ENCODE measurements at regions not wholly inside any gene's neighbourhood (a gene's known extent, or its start where the extent isn't known, plus 50 kb on each side); places are given as distances from the start of the nearest gene placed in this dataset.

DNA sequence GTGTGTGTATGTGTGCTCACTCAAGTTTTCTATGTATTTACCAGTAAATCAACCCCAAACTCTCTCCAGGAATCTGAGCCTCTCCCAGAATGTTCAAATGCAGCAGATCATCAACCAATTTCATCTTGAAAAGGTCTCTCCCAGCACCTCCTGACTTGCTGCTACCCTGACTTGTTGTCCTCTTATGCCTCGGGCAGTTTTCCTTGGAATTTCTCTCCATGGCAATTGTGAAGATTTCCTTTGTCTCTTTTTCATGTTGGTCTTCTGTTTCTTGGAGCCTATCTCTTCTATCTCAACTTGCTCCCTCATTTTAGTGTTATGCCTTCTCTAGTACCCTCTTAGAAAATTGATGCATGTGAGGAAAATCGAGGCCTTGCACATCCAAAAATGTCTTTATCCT is 303.6 kb upstream of the KIF2A start:
- WGBS, 2 experiments (ENCODE audit: insufficient coverage in 2 of 2): 50% methylated on average over 1 of the region's 2 CpGs; no CpG with 5 or more reads in 1 of the 2 experiments
- Histone ChIP-seq H3K36me3 (ENCODE audit: control insufficient read depth, insufficient read depth, low read length) (no peaks in the 10 kb centered on the region), H3K4me3 (ENCODE audit: extremely low read depth, insufficient read depth, low read length, poor library complexity, severe bottlenecking) (no peak overlapping the region), H3K4me1 (ENCODE audit: control insufficient read depth, insufficient read depth, low read length, poor library complexity, severe bottlenecking) (no peaks in the 10 kb centered on the region), H3K27ac (ENCODE audit: low read depth, low read length, severe bottlenecking) (no peak overlapping the region), H3K9me3 (ENCODE audit: control insufficient read depth, low read length) (no peaks in the 10 kb centered on the region)

DNA sequence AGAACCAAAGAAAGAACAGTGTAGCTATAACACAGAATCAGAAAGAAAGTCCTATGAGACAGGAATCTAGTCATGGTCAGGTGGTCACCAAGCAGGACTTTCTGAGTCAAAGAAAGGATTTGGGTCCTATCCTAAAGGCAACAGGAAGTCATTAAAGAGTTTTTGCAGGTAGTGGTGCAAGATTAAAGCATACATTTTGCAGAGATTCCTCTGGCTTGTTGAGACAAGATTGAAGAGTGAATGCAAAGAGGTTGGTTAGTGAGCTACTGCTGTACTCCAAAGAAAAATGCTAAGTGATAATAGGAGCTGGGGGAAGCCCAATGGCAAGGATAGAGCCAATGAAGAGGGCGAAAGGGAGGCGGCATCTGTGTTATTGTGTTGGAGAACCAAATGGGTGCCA is 300.5 kb upstream of the KIF2A start:
- H3K27ac ChIP-seq (ENCODE audit: low read depth, low read length, severe bottlenecking): no peak overlapping the region
- H3K36me3 ChIP-seq (ENCODE audit: control insufficient read depth, insufficient read depth, low read length): no peaks in the 10 kb centered on the region
- WGBS, 2 experiments (ENCODE audit: insufficient coverage in 2 of 2): 91 to 100% methylated on average over 2 of the region's 2 CpGs
- H3K4me1 ChIP-seq (ENCODE audit: control insufficient read depth, insufficient read depth, low read length, poor library complexity, severe bottlenecking): no peaks in the 10 kb centered on the region
- no peaks in the 10 kb centered on the region for H3K9me3 ChIP-seq (ENCODE audit: control insufficient read depth, low read length)
- no peak overlapping the region for H3K4me3 ChIP-seq (ENCODE audit: extremely low read depth, insufficient read depth, low read length, poor library complexity, severe bottlenecking)

DNA sequence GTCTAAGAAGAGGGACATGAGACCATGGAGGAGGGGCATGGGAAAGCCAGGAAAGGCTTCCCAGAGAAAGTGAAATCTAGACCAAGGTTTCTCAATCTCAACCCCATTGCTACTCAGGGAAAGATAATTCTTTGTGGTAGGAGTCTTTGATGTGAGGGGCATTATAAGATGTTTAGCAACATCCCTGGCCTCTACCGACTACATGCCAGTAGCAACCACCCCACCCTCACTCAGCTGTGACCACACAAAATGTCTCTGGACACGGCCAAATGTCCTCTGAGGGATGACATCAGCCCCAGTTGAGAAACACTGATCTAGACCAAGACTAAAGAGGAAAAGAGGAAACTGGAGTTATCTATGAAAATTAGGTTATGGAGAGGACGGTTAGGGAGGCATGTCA is 298.5 kb upstream of the KIF2A start:
- H3K9me3 ChIP-seq (ENCODE audit: control insufficient read depth, low read length): no peaks in the 10 kb centered on the region
- H3K27ac ChIP-seq (ENCODE audit: low read depth, low read length, severe bottlenecking): no peak overlapping the region
- H3K36me3 ChIP-seq (ENCODE audit: control insufficient read depth, insufficient read depth, low read length): no peaks in the 10 kb centered on the region
- H3K4me3 ChIP-seq (ENCODE audit: extremely low read depth, insufficient read depth, low read length, poor library complexity, severe bottlenecking): no peak overlapping the region
- 100% methylated on average over 1 to 2 of the region's 3 CpGs for WGBS, 2 experiments (ENCODE audit: insufficient coverage in 2 of 2)
- H3K4me1 ChIP-seq (ENCODE audit: control insufficient read depth, insufficient read depth, low read length, poor library complexity, severe bottlenecking): no peaks in the 10 kb centered on the region

DNA sequence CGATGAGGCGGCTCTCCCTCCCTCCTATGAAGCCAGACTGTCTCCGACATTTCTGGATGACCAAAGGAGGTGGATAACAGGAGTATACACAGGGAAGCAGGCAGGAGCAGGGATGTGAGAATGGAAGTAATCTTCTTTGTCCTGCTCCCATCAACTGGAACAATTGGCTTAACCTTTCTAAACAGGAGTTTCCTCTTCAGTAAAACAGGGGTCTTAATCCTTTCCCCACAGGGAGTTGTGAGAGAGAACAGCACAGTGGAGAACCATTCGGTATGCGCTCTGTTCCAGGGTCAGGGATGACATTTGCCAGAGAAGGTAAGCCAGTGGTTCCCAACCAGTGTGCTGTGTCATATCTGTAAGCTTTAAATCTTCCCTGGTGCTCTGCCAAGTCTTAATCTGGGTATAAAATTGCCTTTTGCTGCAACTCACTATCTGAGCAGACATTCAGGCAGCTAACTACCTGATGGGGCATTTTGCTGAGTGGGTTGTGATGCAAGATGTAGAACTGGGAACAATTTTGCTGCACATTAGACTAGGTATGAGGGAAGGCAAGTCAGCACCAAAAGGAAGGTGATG is 294.8 kb upstream of the KIF2A start:
- 83 to 96% methylated on average over 2 to 4 of the region's 5 CpGs for WGBS, 2 experiments (ENCODE audit: insufficient coverage in 2 of 2)
- H3K27ac ChIP-seq (ENCODE audit: low read depth, low read length, severe bottlenecking): no peak overlapping the region
- H3K36me3 ChIP-seq (ENCODE audit: control insufficient read depth, insufficient read depth, low read length): no peaks in the 10 kb centered on the region
- H3K9me3 ChIP-seq (ENCODE audit: control insufficient read depth, low read length): no peaks in the 10 kb centered on the region
- no peak overlapping the region for H3K4me3 ChIP-seq (ENCODE audit: extremely low read depth, insufficient read depth, low read length, poor library complexity, severe bottlenecking)
- no peaks in the 10 kb centered on the region for H3K4me1 ChIP-seq (ENCODE audit: control insufficient read depth, insufficient read depth, low read length, poor library complexity, severe bottlenecking)

DNA sequence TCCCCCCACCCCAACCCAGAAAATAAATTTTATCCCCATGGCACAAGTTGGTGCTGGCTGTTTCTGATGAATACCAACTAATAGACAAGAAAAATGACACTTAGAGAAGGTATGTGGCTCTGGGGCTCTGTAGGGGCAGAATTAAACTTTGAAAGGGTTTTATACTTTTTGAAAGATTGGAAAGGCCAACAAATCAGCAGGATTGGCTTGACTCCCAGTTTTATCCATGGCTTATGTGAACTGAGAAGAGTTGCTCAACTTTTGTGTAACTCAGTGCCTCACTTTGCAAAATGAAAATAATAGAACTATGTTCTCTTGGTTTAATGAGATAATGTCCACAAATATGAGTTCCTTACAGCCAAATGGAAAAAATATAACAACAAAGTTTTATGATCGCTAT is 288.9 kb upstream of the KIF2A start:
- no peak overlapping the region for H3K27ac ChIP-seq (ENCODE audit: low read depth, low read length, severe bottlenecking)
- no peaks in the 10 kb centered on the region for H3K36me3 ChIP-seq (ENCODE audit: control insufficient read depth, insufficient read depth, low read length)
- H3K4me1 ChIP-seq (ENCODE audit: control insufficient read depth, insufficient read depth, low read length, poor library complexity, severe bottlenecking): no peaks in the 10 kb centered on the region
- no peak overlapping the region for H3K4me3 ChIP-seq (ENCODE audit: extremely low read depth, insufficient read depth, low read length, poor library complexity, severe bottlenecking)
- no CpG with 5 or more reads among the region's 1 CpG for WGBS, 2 experiments (ENCODE audit: insufficient coverage in 2 of 2)
- no peaks in the 10 kb centered on the region for H3K9me3 ChIP-seq (ENCODE audit: control insufficient read depth, low read length)

DNA sequence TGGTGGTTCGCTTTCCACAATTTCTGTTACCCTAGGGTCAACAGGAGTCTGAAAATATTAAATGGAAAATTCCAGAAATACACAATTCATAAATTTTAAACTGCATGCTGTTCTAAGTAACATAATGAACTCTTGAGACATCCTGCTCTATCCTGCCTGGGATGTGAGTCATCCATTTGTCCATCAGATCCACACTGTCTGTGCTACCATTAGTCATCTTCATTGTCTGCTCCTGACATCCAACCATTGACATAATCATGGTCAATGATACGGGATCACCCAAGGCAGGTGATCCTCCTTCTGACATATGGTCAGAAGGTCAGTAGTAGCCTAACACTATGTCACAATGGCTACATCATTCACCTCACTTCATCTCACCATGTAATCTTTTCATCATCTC is 276.7 kb upstream of the KIF2A start:
- H3K4me1 ChIP-seq (ENCODE audit: control insufficient read depth, insufficient read depth, low read length, poor library complexity, severe bottlenecking): no peaks in the 10 kb centered on the region
- H3K27ac ChIP-seq (ENCODE audit: low read depth, low read length, severe bottlenecking): no peak overlapping the region
- H3K36me3 ChIP-seq (ENCODE audit: control insufficient read depth, insufficient read depth, low read length): no peaks in the 10 kb centered on the region
- 80% methylated on average over 1 of the region's 2 CpGs for WGBS, 2 experiments (ENCODE audit: insufficient coverage in 2 of 2)
- no peak overlapping the region for H3K4me3 ChIP-seq (ENCODE audit: extremely low read depth, insufficient read depth, low read length, poor library complexity, severe bottlenecking)
- no peaks in the 10 kb centered on the region for H3K9me3 ChIP-seq (ENCODE audit: control insufficient read depth, low read length)

DNA sequence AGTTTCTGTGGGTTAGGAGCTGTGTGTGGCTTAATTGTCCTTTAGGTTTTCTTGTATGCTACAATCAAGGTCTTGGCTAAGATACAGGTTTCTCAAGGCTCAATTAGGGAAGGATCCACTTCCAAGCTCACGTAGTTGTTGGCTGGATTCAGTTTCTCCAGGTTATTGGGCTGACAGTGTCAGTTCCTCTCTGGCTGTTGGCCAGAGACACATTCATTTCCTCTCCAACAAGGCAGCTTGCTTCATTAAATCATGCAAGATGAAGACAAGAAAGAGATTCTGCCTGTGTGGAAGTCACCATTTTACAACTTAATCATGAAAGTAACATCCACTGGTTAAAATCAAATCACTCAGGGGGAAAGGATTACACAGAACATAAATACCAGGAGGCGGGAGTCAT is 275.7 kb upstream of the KIF2A start:
- no peaks in the 10 kb centered on the region for H3K4me1 ChIP-seq (ENCODE audit: control insufficient read depth, insufficient read depth, low read length, poor library complexity, severe bottlenecking)
- H3K4me3 ChIP-seq (ENCODE audit: extremely low read depth, insufficient read depth, low read length, poor library complexity, severe bottlenecking): no peak overlapping the region
- no peaks in the 10 kb centered on the region for H3K9me3 ChIP-seq (ENCODE audit: control insufficient read depth, low read length)
- no peaks in the 10 kb centered on the region for H3K36me3 ChIP-seq (ENCODE audit: control insufficient read depth, insufficient read depth, low read length)
- WGBS, 2 experiments (ENCODE audit: insufficient coverage in 2 of 2): 80 to 93% methylated on average over 1 to 2 of the region's 2 CpGs
- H3K27ac ChIP-seq (ENCODE audit: low read depth, low read length, severe bottlenecking): no peak overlapping the region

DNA sequence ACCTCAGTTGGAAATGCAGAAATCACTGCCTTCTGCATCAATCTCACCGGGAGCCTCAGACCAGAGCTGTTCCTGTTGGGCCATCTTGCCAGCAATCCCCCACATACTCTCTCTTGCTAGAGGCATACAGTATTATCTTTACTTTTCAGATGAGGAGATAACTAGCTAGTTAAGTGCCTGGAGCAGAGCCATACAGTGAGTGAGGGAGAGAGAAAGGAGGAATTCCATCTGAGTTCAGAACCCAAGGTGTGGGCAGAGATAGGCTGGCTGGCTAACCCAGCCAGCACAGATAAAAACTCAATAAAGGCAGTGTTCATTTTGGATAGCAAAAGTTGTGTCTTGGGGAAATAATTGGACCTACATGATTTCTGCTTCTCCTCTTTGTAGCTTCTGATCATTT is 268.0 kb upstream of the KIF2A start:
- WGBS, 2 experiments (ENCODE audit: insufficient coverage in 2 of 2): 100% methylated on average over 1 of the region's 1 CpG; no CpG with 5 or more reads in 1 of the 2 experiments

DNA sequence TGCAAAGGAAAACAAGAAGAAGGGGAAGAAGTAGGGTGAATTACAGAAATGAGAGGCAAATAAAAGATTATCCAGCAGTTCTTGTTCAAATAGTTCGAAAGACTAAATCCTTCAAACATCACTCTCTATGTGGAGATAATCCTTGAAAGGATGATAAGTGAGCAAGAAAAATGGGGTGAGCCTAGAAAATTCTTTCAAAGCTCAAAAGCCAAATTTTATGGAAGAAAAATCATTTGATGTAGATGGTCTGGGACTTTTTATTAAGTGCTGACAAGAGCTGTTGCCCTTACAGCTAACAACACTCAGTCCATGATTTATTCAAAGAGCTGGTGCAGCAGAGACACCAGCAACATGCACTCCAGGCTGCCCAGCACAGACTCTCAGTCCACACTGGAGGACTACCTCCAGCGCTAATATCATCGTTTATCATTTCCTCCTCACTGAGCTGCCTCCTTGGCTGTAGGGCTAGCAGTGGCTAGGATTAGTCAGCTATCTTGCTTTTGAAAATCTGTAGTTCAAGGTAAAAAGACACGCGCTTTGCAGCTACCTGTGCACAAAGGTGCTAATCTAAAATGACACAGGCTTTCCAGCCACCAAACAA is 264.8 kb upstream of the KIF2A start:
- Histone ChIP-seq H3K4me3 (ENCODE audit: extremely low read depth, insufficient read depth, low read length, poor library complexity, severe bottlenecking) (no peak overlapping the region), H3K4me1 (ENCODE audit: control insufficient read depth, insufficient read depth, low read length, poor library complexity, severe bottlenecking) (no peaks in the 10 kb centered on the region), H3K36me3 (ENCODE audit: control insufficient read depth, insufficient read depth, low read length) (no peaks in the 10 kb centered on the region), H3K27ac (ENCODE audit: low read depth, low read length, severe bottlenecking) (no peak overlapping the region), H3K9me3 (ENCODE audit: control insufficient read depth, low read length) (peaks cover 2% of the 10 kb centered on the region)
- 79 to 96% methylated on average over 2 to 4 of the region's 5 CpGs for WGBS, 2 experiments (ENCODE audit: insufficient coverage in 2 of 2)

More for the DNA sequence above, 268.0 kb upstream of the KIF2A start:
- Histone ChIP-seq H3K4me3 (ENCODE audit: extremely low read depth, insufficient read depth, low read length, poor library complexity, severe bottlenecking) (no peak overlapping the region), H3K27ac (ENCODE audit: low read depth, low read length, severe bottlenecking) (no peak overlapping the region), H3K9me3 (ENCODE audit: control insufficient read depth, low read length) (no peaks in the 10 kb centered on the region), H3K36me3 (ENCODE audit: control insufficient read depth, insufficient read depth, low read length) (no peaks in the 10 kb centered on the region), H3K4me1 (ENCODE audit: control insufficient read depth, insufficient read depth, low read length, poor library complexity, severe bottlenecking) (no peaks in the 10 kb centered on the region)

DNA sequence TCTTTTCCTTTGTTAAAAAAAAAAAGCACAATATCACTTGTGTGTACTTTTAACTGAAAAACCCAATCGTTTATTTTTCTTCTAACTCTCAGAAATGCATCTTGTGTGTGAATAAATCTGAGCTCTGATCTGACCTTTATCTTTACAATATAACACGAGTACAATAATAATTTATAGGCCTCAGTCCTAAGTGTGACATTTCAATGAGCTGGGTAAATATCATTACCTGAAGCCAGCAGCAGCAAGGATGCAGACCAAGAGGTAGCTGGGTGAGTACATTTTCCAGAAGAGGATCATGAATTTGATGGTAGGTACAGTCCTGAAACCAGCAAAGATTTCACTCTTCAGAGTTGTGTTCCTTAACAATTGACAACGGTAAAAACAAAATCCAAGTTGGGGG is 264.0 kb upstream of the KIF2A start:
- Histone ChIP-seq H3K4me3 (ENCODE audit: extremely low read depth, insufficient read depth, low read length, poor library complexity, severe bottlenecking) (no peak overlapping the region), H3K4me1 (ENCODE audit: control insufficient read depth, insufficient read depth, low read length, poor library complexity, severe bottlenecking) (no peaks in the 10 kb centered on the region), H3K36me3 (ENCODE audit: control insufficient read depth, insufficient read depth, low read length) (no peaks in the 10 kb centered on the region), H3K9me3 (ENCODE audit: control insufficient read depth, low read length) (peaks cover 5% of the 10 kb centered on the region), H3K27ac (ENCODE audit: low read depth, low read length, severe bottlenecking) (no peak overlapping the region)
- WGBS, 2 experiments (ENCODE audit: insufficient coverage in 2 of 2): 88 to 100% methylated on average over 1 of the region's 3 CpGs

All from mesodermal cell (in vitro differentiated cells).